ENCODE measurements at regions not wholly inside any gene's neighbourhood (a gene's known extent, or its start where the extent isn't known, plus 50 kb on each side); places are given as distances from the start of the nearest gene placed in this dataset.

DNA sequence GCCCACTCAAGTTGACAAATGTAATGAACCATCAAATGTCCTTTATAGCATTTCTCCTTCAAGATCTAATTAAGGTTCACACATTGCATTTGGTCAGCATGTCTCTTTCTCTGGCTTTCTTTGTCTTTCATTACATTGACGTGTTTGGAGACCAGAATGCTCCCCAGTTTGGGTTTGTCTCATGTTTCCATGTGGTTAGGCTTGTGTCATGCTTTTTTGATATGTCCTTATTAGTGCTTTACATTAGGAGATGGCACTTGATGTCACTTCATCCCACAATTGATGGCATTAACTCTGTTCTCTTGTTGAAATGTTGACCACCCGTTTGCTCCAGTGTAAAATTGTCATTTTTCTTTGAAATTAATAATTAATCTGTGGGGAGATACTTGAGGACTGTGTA lies 165.8 kb downstream of the AKAIN1 start:
- TF ChIP-seq CTCF (IDR thresholded peaks at IDR 0.05; ENCODE audit: low read length) (no peak), EZH2 (IDR thresholded peaks at IDR 0.05; ENCODE audit: borderline replicate concordance, low read length) (no peak)
